ENCODE measurements at regions not wholly inside any gene's neighbourhood (a gene's known extent, or its start where the extent isn't known, plus 50 kb on each side); places are given as distances from the start of the nearest gene placed in this dataset.

DNA sequence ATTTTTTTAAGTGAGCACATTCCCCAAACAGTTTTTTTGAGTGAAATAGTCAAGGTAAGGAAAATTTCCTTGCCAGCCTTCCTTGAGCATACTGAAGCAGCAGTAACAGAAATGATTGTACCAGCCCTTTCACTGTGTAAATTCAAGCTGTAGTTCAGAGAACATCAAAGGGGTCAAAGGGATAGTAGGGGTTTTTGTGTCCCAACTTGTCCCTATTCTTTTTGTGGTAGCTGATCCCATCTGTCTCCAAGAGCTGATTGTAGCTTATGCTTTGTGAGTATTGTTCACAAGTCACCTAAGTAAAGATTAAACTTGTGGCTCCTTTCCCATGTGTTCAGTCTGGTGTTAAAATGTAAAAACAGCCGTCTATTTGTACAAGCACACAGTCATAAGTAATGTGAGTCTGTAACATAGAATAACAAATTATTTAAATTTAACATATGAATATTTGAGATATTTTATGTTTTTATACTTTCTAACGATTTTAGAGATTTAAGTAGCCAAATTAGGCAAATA, 185.0 kb downstream of the CENPW start:
- no peak overlapping the region for H3K4me3 ChIP-seq (ENCODE audit: low read length)
- TF ChIP-seq, protein P1, sequence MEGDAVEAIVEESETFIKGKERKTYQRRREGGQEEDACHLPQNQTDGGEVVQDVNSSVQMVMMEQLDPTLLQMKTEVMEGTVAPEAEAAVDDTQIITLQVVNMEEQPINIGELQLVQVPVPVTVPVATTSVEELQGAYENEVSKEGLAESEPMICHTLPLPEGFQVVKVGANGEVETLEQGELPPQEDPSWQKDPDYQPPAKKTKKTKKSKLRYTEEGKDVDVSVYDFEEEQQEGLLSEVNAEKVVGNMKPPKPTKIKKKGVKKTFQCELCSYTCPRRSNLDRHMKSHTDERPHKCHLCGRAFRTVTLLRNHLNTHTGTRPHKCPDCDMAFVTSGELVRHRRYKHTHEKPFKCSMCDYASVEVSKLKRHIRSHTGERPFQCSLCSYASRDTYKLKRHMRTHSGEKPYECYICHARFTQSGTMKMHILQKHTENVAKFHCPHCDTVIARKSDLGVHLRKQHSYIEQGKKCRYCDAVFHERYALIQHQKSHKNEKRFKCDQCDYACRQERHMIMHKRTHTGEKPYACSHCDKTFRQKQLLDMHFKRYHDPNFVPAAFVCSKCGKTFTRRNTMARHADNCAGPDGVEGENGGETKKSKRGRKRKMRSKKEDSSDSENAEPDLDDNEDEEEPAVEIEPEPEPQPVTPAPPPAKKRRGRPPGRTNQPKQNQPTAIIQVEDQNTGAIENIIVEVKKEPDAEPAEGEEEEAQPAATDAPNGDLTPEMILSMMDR (conservative IDR thresholded peaks at IDR 0.05; ENCODE audit: low read depth, low read length), result no peak
- DNase-seq (ENCODE audit: low read depth), result no peak

DNA sequence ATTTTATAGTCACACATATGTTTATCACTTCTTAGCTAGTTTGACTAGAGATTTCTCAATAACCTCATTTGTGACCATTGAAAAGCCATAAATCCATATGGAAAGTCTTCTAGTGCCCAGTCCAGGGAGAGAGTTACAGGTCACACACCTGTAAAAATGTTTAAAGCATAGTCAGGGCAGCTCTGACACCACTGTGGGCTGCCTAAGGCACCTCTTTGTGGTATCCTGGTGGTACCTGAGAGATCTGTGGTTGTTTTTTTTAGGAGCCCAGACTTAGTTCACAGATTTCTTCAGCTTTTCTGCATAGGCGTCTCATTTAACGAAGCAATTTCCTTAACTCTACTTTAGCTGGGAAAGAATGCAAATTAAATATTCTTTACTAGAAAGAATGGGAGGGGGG, 186.6 kb downstream of the CENPW start:
- no peak for DNase-seq (ENCODE audit: low read depth)
- TF ChIP-seq, protein P1 (conservative IDR thresholded peaks at IDR 0.05; ENCODE audit: low read depth, low read length), result no peak
- no peak overlapping the region for H3K4me3 ChIP-seq (ENCODE audit: low read length)

DNA sequence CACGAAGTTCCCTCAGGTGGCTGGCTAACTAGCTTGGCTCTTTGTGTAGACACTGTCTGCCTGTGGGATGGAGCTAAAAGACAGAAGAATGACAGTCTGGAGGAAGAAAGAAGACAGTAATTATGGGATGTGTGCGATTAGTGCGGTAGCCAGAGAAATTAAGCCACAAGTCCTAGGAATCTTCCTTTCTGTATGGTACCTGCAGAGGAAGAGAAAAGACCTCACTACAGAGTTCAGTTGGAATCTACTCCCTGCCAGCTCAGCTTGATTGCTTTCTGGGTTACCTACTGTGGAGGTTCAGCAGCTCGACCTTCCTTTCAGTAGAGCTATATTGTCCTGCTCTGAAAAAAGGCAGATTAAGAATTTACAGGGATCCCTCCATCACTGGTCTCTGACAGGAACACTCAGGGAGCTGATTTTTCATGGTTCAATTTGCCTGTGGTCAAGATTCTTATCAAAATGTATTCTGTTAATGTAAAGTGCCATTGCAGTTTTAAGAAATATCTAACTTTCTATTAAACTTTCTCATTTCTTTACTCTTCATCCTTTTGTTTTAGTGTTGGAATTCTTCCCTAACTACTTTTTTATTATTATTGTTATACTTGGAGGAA, 187.2 kb downstream of the CENPW start:
- TF ChIP-seq, protein P1 (conservative IDR thresholded peaks at IDR 0.05; ENCODE audit: low read depth, low read length), result no peak
- H3K4me3 ChIP-seq (ENCODE audit: low read length), result no peak overlapping the region
- DNase-seq (ENCODE audit: low read depth), result no peak

DNA sequence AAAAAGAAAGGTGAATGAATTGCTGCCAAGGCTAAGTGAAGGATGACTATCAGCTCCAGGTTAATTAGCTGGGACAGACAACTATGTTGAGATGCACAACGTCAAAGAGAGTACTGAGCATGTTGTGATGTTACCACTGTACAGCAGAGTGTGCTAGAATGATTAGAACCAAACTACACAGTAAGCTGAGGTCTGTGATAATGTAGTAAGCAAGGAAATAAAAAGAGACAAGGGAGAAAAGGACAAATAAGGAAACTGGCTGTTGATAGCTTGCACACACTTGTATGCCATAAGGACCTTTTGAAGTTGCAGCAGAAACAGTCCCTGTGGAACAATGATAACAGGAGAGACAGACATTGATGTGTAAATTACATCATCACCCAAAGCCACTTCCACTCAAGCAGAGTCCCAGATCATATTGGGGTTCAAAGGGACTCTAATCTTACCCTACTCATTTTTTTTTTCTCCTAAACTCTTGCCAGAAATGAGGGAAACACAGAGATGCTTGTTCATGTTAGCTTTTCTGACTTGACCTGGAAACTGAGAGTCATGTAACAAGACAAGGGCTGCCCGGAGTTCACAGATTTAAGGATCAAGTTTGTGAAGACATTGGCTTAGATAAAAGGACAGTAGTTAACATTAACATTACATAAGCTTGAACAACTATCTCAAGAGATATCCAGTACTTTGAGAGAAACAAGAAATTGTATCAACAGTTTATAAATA, 189.9 kb downstream of the CENPW start:
- no peak for DNase-seq (ENCODE audit: low read depth)
- no peak overlapping the region for H3K4me3 ChIP-seq (ENCODE audit: low read length)
- TF ChIP-seq, protein P1 (conservative IDR thresholded peaks at IDR 0.05; ENCODE audit: low read depth, low read length), result no peak

DNA sequence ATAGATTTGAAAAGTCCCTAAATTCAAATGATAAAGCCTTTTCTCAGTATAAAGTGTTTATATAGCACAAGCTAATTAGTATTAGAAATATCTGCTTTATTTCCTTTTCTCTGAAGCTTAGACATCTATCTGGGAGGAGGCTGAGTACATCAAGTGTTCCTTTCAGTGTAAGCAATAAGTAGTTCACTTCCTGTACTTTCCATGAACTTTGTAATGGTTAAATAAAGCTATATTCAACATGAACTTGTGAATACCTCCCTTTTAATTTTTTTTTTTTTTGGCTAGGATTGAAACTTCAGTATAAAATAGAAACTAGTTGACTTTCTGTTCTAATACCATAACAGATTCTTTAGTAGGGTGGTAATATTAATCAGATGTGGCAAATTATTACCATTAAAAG, 190.9 kb downstream of the CENPW start:
- H3K4me3 ChIP-seq (ENCODE audit: low read length), result no peak overlapping the region
- TF ChIP-seq, protein P1 (conservative IDR thresholded peaks at IDR 0.05; ENCODE audit: low read depth, low read length), result no peak
- no peak for DNase-seq (ENCODE audit: low read depth)

DNA sequence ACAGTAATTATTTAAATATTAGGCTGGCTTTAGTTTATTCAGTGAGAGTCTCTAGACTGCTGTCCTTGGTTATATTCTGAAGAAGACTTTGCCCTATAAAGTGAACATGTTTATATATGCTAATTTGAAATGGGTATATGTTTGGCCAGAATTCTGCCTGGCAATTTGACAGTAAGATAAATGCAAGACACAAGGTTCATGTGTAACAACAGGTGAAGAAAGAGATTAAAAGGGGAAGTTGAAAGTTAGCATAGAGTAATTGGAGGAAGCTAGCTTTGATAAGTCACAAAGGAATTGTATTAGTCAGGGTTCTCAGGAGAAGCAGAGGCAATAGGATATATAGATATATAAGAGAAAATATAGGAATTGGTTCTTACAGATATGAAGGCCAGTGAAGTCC, 191.4 kb downstream of the CENPW start:
- TF ChIP-seq, protein P1 (conservative IDR thresholded peaks at IDR 0.05; ENCODE audit: low read depth, low read length), result no peak
- no peak for DNase-seq (ENCODE audit: low read depth)
- no peak overlapping the region for H3K4me3 ChIP-seq (ENCODE audit: low read length)

DNA sequence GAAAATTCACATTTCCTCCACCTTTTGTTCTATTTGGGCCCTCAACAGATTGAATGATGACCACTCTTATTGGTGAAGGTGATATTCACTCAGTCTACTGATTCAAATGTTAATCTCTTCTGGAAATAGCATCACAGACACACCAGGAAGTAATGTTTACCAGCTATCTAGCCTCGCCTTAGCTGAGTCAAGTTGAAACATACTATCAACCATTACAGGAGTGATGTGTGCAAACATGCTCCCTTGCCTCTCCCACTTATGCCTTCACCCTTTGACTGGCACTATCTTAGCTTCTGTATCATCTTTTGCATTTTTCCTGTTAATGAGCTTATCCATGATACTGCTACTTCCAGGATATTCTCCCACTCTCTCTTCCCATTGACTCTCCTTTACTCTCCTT, 191.9 kb downstream of the CENPW start:
- TF ChIP-seq, protein P1 (conservative IDR thresholded peaks at IDR 0.05; ENCODE audit: low read depth, low read length), result no peak
- no peak for DNase-seq (ENCODE audit: low read depth)
- no peak overlapping the region for H3K4me3 ChIP-seq (ENCODE audit: low read length)
